DMS153 treated with DMSO at 0.1 percent for 48 hours (cell line): ENCODE measurements at regions not wholly inside any gene's neighbourhood (a gene's known extent, or its start where the extent isn't known, plus 50 kb on each side); places are given as distances from the start of the nearest gene placed in this dataset.

Experiments used
- DNase-seq: peaks from one replicate; lab custom pipeline; 2025; ENCODE audit not compliant: unreplicated experiment; lab: John Stamatoyannopoulos, UW

DNA sequence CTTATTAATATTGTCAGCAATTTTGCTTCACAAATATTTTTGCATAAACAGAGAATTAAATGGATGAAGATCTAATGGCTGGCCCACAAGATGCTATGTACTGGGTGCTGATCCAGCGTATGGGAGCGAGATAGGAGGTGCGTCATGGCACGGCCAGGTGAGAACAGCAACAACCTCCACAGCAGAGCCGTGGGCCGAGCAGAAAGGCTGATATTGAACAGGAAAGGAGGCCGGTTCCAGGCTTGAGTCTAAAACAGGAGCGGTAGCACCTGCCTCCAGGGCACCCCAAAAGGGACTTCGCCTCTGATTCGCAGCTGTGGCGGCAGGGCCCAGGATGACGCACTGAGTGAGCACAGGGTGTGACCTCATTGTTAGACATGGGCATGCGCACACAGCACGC lies 1502.1 kb downstream of the TBC1D22A start:
- no peak for DNase-seq

GRCh38 chr22:48263791-48264351 lies 1501.4 kb downstream of the TBC1D22A start:
- no peak for DNase-seq

DNA sequence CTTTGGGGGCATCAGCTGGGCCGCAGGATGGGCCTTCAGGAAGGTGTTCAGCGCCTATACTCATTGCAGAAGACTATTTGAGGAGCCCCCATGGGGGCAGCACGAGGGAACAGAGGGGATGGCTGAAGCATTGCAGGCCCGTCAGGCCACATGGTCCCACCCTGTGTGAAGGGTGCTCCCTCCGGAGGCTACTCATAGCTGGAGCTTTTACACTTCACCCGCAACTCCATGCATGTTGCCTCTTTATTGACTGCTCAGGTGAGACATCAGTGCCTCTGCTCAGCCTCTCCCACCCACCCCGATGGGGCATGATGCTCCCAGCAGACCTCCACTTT lies 1500.9 kb downstream of the TBC1D22A start:
- DNase-seq, result no peak

- no peak for DNase-seq
These were observed 1500.4 kb downstream of the TBC1D22A start for GRCh38 chr22:48262596-48263430.

DNA sequence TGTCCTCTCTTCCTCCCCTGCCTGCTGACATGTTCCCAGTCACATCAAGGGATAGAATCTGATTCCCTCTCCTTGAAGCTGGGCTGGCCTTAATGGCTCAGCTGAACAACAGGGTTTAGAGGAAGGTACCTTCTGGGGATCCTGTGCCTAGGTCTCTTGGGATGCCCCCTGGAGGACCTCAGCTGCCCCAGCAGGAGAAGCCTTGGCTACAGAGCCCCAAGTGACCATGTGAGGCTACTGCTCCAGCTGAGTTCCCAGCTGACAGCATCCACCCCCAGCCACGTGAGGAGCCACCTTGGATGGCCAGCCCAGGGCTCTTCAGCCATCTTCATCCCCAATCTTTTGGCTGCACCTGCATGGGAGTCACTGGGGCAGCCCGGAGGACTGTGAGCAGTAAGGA lies 1499.3 kb downstream of the TBC1D22A start:
- no peak for DNase-seq

DNA sequence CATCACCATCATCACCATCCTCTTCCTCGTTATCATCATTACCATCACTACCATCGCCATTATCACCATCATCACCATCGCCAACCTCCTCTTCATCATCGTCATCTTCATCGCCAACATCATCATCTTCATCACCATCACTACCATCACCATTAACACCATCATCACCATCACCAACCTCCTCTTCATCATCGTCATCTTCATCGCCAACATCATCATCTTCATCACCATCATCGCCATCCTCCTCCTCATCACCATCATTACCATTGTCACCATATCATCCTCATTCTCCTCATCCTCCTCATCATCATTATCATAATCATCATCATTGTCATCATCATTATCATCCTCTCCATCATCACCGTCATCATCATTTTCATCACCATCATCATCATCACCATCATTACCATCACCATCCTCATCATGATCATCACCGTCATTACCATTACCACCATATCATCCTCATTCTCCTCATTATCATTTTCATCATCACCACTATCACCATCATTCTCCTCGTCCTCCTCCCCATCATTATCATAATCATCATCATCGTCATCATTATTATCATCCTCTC lies 1498.7 kb downstream of the TBC1D22A start:
- DNase-seq, result no peak

DNA sequence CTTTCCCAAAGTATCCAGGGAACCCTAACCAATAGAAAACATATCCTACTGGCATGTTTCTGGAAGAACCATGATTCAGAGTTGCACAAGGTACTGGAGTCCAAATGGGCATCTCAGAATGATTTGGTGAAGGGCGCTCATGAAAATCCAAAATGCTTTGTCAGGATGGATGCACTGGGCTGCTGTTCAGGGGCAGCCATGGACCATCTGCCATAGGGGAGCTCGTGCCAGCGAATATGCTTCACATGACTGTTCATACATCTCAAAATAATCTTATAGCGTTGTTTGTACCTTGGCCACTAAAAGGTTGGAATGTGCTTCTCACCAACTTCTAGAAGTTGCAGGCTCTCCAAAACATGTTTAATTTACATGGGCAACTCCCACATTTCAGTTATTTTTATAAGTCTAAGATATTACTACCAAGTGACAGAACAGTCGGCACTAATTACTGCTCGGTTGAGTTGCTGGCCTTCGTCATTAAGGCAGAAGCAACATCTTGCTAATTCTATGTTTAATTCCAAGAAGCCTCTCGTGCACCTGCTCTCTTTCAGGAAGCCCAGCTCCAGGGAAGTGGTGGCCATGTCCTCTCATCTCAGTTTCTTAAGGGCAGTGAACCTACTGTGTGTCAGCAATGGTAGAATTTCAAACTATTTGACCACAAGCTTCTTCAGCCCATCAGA lies 1497.7 kb downstream of the TBC1D22A start:
- no peak for DNase-seq

- DNase-seq, result no peak
These were observed 1496.4 kb downstream of the TBC1D22A start for GRCh38 chr22:48258811-48259210.

DNA sequence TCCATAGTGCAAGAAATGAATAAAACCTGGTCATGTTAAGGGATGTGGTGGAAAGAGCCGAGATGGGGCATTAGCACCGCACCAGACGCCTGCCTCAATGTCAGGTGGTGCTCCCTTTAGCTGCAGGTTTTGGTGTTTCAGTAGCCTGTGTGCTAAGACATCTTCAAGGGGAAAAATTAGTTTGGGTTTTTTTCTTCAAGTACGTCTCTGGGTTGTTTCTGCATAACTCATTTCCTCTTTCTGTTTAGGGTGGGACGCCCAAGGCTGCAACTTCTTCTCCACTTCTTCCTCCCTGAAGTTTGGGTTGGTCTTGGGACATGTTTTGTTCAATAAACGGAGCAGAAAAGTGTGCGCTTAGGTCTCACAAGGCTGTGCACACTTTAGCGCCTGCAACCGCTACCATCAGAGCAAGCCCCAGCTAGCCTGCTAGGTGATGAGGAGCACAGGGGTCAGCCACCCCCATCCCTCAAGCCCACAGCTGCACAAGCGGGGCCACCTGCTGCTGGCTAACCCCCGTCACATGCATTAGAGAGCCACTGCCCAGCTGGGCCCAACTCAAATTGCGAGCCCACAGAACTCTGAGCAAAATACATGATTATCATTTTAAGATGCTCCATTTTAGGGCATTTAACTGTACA lies 1495.7 kb downstream of the TBC1D22A start:
- no peak for DNase-seq

- DNase-seq, result no peak
These were observed 1495.2 kb downstream of the TBC1D22A start for GRCh38 chr22:48257685-48258055.

DNA sequence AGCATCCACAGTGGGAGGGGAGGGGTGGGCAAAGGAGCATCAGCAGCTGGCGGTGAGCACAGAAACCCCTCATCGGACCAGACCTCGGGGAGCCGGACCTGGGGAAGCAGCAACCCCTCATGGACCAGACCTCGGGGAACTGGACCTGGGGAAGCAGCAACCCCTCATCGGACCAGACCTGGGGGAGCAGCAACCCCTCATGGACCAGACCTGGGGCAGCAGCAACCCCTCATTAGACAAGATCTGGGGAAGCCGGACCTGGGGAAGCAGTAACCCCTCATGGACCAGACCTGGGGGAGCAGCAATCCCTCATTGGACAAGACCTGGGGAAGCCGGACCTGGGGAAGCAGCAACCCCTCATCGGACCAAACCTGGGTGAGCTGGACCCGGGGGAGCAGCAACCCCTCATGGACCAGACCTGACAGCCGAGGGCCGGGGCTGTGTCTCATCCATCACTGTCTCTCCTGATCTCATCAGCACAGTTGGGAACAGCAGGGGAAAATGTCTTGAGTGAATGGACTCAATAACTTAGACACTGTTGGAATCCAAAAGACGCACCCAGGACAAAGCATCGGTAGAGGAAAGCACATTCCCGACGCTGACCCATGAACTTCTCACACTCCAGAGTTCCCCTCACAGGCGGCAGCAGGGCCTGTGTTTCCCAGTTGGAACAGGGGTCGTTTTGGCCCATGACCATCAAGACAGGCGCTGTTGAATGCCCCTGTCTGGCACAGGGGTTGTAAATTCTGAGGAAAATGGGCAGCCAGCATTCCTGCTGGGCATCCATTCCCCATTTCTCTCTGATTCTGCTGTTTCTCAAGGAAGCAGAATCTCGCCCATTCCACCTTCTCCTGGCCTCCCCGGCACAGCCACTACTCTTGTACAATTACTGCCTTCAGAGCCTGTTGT lies 1494.6 kb downstream of the TBC1D22A start:
- no peak for DNase-seq

- DNase-seq, result no peak
These were observed 1493.7 kb downstream of the TBC1D22A start for GRCh38 chr22:48256041-48256739.

- DNase-seq, result peak; percentile 57
These were observed 1491.9 kb downstream of the TBC1D22A start for GRCh38 chr22:48254311-48254873.

- DNase-seq, result no peak
These were observed 1491.1 kb downstream of the TBC1D22A start for GRCh38 chr22:48253573-48253972.

DNA sequence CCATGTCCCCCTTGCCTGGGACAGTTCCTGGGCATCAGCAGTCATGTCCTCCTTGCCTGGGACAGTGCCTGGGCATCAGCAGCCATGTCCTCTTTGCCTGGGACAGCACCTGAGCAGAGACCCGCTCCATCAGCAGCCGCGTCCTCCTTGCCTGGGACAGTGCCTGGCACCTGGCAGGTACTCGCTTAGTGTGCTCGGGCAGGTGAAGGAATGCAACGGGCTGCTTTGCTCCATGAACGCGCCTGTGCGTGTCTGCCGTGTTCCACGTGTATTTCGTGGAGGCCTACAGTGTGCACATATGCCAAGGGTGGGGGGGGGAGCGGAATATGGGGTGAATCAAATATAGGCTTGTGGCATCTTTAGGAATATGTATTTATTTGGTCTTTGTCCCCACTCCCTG lies 1490.7 kb downstream of the TBC1D22A start:
- DNase-seq, result no peak

DNA sequence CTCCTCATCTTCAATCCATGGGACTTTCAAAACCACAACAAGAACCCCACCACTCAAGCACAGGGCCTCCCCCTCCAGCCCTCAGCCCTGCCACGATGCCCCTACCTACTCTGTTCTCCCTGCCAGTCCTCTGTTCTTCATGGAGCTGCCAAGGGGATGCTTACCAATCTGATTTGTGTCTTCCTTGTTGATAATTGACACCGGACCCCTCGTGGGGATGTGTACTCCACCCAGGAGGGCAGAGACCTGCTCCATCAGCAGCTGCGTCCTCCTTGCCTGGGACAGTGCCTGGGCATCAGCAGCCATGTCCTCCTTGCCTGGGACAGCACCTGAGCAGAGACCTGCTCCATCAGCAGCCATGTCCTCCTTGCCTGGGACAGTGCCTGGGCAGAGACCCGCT lies 1489.2 kb downstream of the TBC1D22A start:
- DNase-seq, result no peak

- no peak for DNase-seq
These were observed 1488.6 kb downstream of the TBC1D22A start for GRCh38 chr22:48250937-48251530.

DNA sequence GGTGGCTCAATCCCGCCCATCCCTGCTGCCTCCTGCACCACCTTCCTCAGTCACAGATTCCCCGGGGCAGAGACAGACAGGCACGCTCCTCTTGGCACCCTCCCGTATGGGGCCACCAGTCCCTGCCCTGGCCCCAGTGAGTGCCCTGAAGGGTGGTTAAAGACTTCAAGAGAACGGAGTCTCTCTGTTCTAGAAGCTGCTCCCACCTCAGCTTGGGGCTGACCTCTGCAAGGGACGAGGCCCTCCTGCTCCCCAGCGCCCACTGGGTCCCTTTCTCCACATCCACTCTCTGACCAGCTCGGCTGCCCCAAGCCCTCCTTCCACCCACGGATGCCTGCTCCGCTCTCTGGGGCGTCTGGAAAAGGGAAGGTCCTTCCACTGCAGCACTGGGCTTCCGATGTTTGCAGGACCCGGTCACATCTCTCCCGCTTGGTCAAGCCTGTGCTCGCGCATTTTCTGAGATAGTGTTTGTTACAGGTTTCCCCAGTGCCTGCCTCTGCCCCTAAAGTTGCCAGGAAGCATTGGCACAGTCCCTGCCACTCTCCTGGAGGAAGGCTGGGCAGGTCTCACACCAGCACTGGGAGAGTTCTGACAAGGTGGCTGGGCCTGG lies 1487.9 kb downstream of the TBC1D22A start:
- DNase-seq, result no peak
